Testis (tissue), 2 donors: ENCODE measurements at regions not wholly inside any gene's neighbourhood (a gene's known extent, or its start where the extent isn't known, plus 50 kb on each side); places are given as distances from the start of the nearest gene placed in this dataset.

Source experiments
- POLR2A ChIP-seq: fragments of 450-650 bp; IDR thresholded peaks from one replicate; pipeline ENCODE4 v1.6.1; 2017; ENCODE audit warnings: antibody characterized with exemption, mild to moderate bottlenecking, moderate library complexity
- TF ChIP-seq, protein P1 (sequence below), 3 experiments: fragments of 450-650 bp in 2 of 3; fragments of 200-600 bp in 1 of 3; sonication (generic) in 1 of 3; IDR thresholded peaks; one replicate each; pipeline ENCODE4 v1.5.1; 2016 to 2019; ENCODE audit warnings: antibody characterized with exemption in 3 of 3, mild to moderate bottlenecking in 2 of 3, moderate library complexity in 1 of 3

DNA sequence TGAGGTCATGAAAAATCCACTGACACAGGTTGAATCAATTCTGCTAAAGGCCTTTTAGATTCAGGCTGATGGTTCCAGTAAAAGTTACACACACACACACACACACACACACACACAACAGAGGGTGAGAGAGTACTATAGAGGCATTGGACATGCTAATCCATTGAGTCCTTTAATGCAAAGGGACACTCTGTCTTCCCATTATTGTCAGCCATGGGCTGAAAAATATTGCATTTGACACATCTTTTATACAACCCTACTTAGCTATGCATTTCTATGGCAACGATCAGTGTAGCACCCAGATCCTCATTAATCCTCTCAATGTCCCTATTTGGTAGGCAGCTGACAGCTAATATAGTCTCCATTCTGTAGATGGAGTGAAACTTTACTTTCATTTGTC, 440.8 kb upstream of the RGPD4 start:
- TF ChIP-seq, protein P1, sequence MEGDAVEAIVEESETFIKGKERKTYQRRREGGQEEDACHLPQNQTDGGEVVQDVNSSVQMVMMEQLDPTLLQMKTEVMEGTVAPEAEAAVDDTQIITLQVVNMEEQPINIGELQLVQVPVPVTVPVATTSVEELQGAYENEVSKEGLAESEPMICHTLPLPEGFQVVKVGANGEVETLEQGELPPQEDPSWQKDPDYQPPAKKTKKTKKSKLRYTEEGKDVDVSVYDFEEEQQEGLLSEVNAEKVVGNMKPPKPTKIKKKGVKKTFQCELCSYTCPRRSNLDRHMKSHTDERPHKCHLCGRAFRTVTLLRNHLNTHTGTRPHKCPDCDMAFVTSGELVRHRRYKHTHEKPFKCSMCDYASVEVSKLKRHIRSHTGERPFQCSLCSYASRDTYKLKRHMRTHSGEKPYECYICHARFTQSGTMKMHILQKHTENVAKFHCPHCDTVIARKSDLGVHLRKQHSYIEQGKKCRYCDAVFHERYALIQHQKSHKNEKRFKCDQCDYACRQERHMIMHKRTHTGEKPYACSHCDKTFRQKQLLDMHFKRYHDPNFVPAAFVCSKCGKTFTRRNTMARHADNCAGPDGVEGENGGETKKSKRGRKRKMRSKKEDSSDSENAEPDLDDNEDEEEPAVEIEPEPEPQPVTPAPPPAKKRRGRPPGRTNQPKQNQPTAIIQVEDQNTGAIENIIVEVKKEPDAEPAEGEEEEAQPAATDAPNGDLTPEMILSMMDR (IDR thresholded peaks at IDR 0.05): no peak
- TF ChIP-seq POLR2A: no peak
